ENCODE measurements at regions not wholly inside any gene's neighbourhood (a gene's known extent, or its start where the extent isn't known, plus 50 kb on each side); places are given as distances from the start of the nearest gene placed in this dataset.

- no peak for TF ChIP-seq CTCF (IDR thresholded peaks at IDR 0.05; ENCODE audit: control extremely low read depth in 1 of 3, insufficient read depth in 1 of 3, low read depth in 1 of 3, low read length in 3 of 3)
- no peak for TF ChIP-seq CHD2 (IDR thresholded peaks at IDR 0.05; ENCODE audit: low read length)
- no peak for TF ChIP-seq SAP30 (IDR thresholded peaks at IDR 0.05; ENCODE audit: insufficient read depth, insufficient replicate concordance, low read length)
Observed at GRCh38 chr2:11073776-11074175, 81.5 kb upstream of the SLC66A3 start.

Data from H1 (cell line).